ENCODE measurements at regions not wholly inside any gene's neighbourhood (a gene's known extent, or its start where the extent isn't known, plus 50 kb on each side); places are given as distances from the start of the nearest gene placed in this dataset.

- no peak for TF ChIP-seq CTCF (IDR thresholded peaks at IDR 0.05)
- TF ChIP-seq POLR2A (IDR thresholded peaks at IDR 0.05), result no peak
Observed at GRCh38 chr9:107852891-107853290, 363.3 kb upstream of the KLF4 start.
